ENCODE measurements at regions not wholly inside any gene's neighbourhood (a gene's known extent, or its start where the extent isn't known, plus 50 kb on each side); places are given as distances from the start of the nearest gene placed in this dataset.

GRCh38 chr5:74145951-74146350 is 494.6 kb downstream of the ENC1 start:
- DNase-seq (ENCODE audit: low read depth in 4 of 4, low spot score in 3 of 4) = no peak

DNA sequence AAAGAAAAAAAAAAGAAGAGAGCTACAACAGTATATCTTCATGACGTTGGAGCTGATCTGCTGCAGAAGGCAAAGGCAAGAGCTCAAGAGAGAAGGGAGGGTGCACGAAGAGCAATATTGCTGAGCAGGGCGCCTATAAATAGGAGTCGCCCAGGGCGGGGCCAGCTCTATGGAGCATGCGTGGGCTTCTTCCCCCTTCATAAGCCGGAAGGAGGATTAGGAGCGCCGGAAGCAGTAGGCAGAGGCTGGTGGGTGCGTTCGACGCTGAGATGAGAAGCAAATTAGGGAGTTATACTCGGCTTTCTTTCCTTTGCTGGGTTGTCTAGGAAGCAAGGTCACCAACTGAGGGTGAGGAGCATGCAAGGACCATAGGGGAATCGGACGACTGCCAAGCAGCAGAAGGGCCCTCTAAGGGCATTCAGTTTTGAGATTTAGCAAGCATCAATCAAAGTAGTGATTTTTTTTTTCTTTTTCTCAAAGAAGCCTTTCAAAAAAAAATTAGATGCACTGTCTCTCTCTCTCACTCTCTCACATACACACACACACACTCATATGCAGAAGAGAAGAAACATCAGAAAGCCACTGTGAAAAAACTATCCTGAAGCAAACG is 496.7 kb downstream of the ENC1 start:
- no peak for DNase-seq (ENCODE audit: low read depth in 4 of 4, low spot score in 3 of 4)

GRCh38 chr5:74143151-74143550 is 497.4 kb downstream of the ENC1 start:
- DNase-seq (ENCODE audit: low read depth in 4 of 4, low spot score in 3 of 4) = no peak

DNA sequence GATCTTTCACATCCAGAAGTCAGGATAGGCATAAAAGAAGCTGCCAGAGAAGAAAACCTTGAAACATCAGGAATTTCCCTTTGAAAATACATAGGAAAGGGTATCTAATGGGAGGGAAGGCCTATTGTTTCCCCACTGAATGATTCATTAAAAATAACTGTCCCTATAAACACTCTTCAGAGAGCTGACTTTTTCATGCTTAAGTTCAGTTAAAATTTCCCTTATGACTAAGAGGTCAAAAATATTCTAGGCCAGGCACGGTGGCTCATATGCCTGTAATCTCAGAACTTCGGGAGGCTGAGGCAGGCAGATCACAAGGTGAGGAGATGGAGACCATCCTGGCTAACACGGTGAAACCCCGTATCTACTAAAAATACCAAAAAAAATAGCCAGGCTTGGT is 499.5 kb downstream of the ENC1 start:
- DNase-seq (ENCODE audit: low read depth in 4 of 4, low spot score in 3 of 4) = no peak

DNA sequence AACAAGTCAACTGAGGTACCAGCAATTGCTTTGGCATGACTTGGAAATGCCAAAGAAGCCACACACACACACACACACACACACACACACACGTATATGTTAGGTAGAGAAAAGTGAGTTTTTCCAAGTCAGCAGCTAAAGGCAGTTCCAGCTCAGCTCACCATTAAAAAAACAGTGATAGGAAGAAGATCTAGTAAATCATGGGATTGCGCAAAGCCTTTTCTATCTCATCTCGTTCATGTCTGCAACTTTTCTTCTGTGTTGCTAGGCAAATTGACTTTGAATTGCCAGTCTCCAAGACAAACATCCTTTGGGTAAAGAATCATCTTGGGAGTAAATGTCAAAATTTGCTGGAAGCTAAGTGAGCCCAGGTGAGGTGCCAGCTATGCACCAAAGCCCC is 500.1 kb downstream of the ENC1 start:
- no peak for DNase-seq (ENCODE audit: low read depth in 4 of 4, low spot score in 3 of 4)

GRCh38 chr5:74139589-74139988 is 500.9 kb downstream of the ENC1 start:
- DNase-seq (ENCODE audit: low read depth in 4 of 4, low spot score in 3 of 4) = no peak

DNA sequence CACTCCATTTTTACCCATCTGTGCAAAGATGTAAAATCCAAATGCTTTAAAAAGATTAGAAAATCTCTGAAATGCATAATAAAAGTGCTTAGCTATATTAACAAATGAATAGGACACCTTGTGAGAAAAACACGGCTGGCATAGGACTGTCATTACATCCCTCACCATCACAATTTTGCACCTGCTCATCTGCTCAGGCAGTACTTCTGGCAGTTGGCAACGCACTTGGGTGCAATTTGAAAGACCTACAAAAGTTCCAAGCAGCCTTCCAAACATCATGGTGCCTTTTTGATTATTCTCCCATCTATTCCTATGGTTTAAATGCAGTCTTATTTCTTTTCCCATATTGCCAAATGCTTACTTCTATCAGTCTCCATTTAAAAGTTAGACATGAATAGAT is 501.8 kb downstream of the ENC1 start:
- DNase-seq (ENCODE audit: low read depth in 4 of 4, low spot score in 3 of 4) = no peak

- no peak for DNase-seq (ENCODE audit: low read depth in 4 of 4, low spot score in 3 of 4)
Measured at GRCh38 chr5:74136276-74136825, 504.2 kb downstream of the ENC1 start.

GRCh38 chr5:74135033-74135432 is 505.5 kb downstream of the ENC1 start:
- DNase-seq (ENCODE audit: low read depth in 4 of 4, low spot score in 3 of 4) = no peak

DNA sequence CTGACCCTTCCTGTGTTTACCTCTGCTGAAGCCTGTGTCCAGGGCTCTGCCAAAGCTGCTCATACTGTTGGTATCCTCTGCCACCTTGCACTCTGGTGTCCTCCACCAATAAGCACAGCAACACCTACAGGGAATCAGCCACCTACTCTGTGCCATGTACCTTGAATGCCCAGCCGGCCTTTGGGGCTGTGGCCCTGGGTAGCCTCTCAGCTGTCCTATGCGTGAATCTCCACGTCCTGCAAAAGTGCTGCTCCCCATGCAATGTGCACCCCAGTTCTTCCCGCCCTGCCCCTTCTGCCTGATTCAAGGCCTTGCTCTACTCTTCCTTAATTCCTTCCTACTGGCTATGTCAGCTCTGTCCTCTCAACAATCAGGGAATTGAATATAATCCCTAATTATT is 506.5 kb downstream of the ARHGEF28 start:
- no peak for DNase-seq (ENCODE audit: low read depth in 4 of 4, low spot score in 3 of 4)

GRCh38 chr5:74131250-74131649 is 505.3 kb downstream of the ARHGEF28 start:
- no peak for DNase-seq (ENCODE audit: low read depth in 4 of 4, low spot score in 3 of 4)

DNA sequence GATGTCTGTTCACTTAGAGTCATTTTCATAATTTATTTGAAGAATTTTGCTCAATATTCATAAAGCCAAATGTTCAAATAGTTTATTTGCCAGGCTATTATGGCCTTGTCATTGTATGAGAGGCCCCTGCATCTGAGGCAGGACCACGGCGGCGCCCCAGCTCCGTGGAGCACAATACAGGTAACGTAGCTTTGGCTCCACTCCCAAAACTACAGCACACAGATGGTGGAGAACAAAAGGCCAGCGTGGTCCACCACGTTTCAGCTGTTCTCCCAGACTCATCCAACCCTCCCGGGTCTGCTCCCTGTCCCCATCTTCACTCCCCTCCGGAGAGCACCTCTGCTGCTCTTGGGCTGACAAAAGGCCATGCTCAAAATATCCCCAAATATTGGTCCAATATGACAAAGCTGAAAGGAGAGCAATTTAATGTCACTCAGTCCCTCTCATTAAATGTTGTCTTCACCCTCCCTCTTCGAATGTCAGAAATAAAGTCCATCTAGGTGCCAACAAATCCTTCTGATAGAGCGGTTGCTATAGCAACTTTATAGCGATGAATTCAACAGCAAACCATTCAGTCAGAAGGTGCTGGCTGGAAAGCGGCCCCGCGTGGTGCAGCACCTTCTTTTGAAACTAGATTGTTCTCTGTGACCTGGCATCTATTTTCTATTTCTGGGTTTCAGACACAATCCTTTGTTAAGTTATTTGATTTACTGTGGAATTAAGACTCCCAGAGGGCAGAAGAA is 504.3 kb downstream of the ARHGEF28 start:
- no peak for DNase-seq (ENCODE audit: low read depth in 4 of 4, low spot score in 3 of 4)

GRCh38 chr5:74127381-74128320 is 501.7 kb downstream of the ARHGEF28 start:
- DNase-seq (ENCODE audit: low read depth in 4 of 4, low spot score in 3 of 4) = no peak

DNA sequence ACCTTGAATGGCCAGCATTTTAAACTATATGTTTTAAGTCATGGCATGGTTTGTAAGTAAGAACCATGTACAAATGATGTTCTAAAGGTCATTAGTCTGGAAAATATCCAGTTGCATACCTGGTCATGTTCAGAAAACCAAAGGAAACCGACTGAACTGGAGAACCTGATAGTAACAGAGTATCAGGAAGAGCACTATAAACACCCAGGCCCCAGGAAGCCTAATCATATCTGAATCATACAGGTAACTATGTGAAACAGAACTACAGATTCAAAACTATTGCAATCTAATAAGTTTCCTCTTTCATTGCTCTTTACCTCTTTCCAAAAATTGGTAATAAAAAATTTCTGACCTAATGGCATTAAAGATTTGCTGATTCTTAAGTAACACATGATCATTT is 500.3 kb downstream of the ARHGEF28 start:
- DNase-seq (ENCODE audit: low read depth in 4 of 4, low spot score in 3 of 4) = no peak

GRCh38 chr5:74124826-74125225 is 498.8 kb downstream of the ARHGEF28 start:
- DNase-seq (ENCODE audit: low read depth in 4 of 4, low spot score in 3 of 4) = no peak

- no peak for DNase-seq (ENCODE audit: low read depth in 4 of 4, low spot score in 3 of 4)
Measured at GRCh38 chr5:74123929-74124328, 497.9 kb downstream of the ARHGEF28 start.

- no peak for DNase-seq (ENCODE audit: low read depth in 4 of 4, low spot score in 3 of 4)
Measured at GRCh38 chr5:74122979-74123590, 497.1 kb downstream of the ARHGEF28 start.

DNA sequence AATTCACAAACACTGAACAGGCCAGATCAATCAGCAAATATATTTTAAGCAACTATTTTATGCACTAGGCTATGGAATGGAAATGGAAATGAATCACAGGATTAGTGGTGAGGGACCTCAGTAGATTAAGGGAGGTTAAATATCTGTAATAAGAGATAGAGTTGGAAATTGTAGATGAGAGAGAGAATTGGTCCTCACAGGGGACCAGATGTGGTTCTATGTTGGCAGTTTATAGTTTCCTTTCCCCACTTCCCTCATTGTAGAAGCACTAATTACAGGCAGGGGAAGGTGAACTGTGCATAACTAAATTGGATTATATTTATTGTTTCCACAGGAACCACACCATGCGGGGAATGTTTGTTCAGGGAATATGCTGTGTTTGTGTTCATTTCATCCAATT is 496.2 kb downstream of the ARHGEF28 start:
- no peak for DNase-seq (ENCODE audit: low read depth in 4 of 4, low spot score in 3 of 4)

DNA sequence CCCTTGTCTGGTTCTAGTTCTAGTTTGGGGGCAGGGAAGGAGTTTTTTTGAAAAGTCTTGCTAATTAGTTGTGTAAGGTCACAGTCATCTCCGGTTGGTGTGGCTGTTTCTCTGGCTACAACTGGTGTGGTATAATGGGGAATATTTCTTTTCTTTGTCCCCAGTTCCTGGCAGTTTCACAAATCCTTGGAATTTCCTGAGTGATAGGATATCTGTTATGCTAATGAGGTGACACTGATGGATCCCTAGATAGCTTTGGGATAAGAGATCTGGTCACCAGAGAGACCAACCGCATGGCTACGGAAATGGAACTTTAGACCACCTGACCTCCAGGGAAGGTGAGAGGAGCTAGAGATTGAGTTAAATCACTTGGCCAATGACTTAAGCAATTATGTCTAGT is 494.6 kb downstream of the ARHGEF28 start:
- no peak for DNase-seq (ENCODE audit: low read depth in 4 of 4, low spot score in 3 of 4)

- DNase-seq (ENCODE audit: low read depth in 4 of 4, low spot score in 3 of 4) = no peak
Measured at GRCh38 chr5:74118071-74118470, 492.1 kb downstream of the ARHGEF28 start.

GRCh38 chr5:74116984-74117383 is 491.0 kb downstream of the ARHGEF28 start:
- DNase-seq (ENCODE audit: low read depth in 4 of 4, low spot score in 3 of 4) = no peak
